Retina (tissue), 1 donor: ENCODE measurements at regions not wholly inside any gene's neighbourhood (a gene's known extent, or its start where the extent isn't known, plus 50 kb on each side); places are given as distances from the start of the nearest gene placed in this dataset.
"Not testable (repeated sequence)": the region's sequence is repeated elsewhere in the genome, so short reads cannot be mapped to it uniquely, and the experiment has no call there.

Experiments
- DNase-seq: peaks from one replicate; pipeline ENCODE4 v3.0.0-alpha.2; 2016

DNA sequence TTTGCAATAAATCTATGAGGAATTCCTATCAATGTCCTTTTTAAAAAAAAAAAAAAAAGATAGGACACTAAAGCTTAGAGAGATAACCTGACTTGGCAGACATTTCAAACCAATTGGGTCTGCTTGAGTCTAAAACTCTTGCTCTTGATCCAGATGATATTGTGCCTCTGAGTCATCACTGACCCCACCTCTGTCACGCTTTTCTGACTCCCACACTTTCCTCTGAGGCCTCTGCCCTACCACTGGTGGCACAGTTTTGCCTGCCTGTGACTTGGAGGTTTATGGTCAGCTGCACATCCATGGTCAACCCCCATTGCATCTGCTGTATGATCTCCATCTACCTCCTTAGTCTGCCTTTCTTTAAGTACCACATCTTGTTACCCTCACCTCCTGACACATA is 328.7 kb downstream of the SPRY2 start:
- DNase-seq, result no peak

DNA sequence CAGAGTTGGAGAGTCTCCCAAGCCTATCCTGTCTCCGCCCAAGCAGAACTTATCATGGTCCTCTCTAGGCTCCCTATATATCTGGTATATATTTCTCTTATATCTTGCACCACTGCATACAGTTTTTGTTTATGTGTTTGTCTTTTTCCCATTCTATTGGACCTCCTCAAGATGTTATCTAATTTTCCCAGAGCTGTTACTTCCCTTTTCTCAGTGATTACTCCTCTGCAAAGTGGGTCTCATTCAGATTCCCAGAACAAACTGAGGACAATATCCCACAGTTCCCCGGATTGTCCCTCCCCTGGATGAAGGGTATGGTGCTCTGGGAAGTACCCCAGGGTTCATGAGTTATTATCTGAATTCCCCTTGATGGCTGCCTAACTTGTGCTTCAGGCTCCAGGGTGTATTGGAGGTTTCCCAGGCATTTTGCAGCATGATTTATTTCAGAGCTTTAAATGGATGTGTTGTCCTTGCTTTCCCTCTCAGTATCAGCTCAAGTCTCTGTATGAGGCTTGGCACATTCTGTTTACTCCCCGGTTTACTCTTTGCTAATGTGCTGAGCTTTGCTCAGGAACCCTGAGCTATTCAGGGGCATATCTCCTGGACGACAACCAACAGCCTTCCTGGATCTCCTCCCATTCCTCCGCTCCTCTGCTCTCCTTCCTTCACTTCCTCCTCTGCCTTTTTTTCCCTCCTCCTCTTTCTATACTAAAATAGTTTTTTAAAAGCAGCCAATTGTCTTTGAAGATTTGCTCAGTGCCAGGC is 329.3 kb downstream of the SPRY2 start:
- no peak for DNase-seq

DNA sequence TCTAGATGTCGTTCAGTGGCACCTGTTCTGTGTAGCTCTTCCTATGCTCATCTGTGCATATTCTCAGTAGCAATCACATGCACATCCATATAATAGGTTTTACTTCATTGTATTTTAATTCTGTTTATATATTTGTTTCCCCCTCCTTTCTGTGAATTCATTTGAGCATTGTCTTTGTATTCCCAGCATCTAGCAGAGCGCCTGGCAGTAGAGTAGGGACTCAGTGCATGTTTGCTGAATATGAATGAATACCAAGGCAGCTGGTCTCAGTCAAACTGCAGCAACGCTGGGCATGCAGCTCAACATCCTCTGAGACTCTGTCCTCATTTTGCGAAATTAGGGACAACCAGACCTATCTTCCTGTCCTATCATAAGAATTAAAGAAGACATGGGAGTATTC is 330.1 kb downstream of the SPRY2 start:
- no peak for DNase-seq

DNA sequence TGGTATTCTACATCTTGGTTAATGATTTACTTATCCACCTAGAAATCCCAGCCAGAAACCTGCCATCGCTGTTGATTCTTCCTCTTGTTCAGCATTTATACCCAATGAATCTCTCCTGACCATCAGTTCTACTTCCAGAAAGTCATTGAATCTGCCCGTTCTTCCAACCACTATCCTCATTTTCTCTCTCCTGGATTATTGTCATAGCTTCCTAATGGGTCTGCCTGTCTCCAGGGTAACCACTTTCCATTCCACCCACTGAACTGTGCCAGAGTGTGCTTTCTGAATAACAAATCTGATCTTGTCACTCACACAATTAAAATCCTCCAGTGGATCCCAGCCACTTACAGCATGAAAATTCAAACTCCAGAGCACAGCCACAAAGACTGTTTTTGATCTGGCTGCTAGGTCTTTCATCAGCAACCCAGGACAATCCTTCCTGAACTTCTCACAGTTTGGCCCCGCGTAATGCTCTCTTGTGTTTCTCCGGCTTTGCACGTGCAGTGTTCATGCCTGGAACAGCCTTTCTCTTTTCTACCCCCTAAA is 330.6 kb downstream of the SPRY2 start:
- DNase-seq, result peak; percentile 59

DNA sequence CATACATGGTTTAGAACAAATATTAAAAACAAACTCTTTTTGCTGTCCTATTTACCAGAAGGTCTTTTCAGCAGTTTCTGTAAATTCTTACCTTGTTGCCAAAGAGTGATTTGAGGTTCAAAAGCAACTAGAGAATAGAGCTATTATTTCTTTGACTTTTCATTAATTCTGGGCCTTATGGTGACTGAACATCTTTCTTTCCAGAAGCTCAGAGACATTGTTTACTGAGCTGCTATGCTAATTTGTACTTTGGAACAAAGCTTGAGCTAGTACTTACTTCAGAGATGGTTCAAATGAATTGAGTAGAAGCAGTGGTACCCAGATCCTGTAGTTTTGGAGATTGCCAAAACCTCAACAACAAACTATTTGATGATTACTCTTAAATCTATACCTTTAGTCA is 331.2 kb downstream of the SPRY2 start:
- no peak for DNase-seq

DNA sequence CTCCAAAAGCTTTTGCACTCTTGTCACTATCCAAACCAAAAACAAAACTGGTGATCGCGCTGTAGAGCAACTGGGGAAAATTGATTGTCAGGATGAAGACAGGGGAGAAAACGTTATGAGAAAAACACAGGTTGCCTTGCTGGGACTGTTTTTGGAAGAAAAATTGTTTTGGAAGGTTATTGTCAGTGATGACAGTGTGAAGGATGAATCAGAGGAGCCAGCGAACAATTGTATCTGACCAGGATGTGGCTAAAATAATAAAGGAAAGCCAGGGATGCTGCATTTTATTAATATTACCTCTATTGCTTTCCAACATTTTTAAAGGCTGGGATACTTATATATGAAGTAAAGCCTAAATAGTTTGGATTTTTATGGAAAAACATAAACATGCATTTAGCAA is 334.0 kb downstream of the SPRY2 start:
- no peak for DNase-seq

DNA sequence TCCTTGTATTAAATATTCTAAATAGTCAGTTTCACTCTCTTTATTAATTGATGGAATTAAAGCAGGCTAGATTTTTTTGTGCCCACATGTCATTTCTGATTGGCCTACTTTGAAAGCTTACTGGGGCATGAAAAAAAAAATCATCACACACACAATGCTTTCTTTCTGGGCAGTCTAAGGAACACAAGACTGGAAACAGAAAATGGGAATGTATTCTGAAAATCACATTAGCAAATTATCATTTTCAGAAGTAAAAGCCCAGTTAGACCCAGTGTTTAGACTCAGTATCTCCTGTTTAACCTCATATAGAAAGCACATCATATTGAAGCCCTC is 339.4 kb downstream of the SPRY2 start:
- DNase-seq, result peak; percentile 81

DNA sequence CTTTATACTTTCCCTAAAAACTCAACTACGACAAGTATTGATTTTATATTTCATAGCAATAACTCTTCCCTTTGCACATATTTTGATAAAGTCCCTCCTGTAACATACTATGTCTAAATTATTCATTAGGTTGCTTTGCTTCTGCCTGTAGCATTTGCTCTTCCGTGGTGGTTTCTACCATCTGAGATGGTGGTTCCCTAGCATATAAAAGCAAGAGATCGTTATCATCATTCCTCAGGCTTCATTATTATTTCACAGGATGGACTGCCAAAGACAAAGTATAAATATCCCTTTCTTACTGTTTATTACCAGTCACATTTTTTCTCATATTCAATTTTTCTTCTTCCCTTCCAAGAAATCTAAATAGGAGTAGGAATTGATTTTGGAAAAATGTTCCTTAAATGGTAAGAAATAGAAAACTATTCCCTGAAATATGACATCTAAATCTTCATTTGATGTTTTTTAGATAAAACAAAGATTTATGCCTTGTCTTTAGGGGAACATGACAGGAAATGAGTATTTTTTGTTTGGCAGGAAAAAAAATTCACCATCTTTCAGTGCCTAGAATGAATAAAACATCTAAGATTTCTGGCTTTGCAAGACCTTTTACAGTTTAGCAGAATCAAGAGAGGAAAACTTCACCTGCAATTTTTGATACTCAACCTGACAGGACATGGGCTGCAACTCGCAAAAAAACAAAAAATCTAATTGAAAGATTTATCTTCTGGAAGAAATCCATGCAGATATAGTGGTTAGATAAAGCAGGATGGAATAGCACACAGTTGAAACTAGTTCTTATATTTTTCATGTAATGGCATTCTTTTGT is 340.0 kb downstream of the SPRY2 start:
- DNase-seq, result peak; percentile 38

DNA sequence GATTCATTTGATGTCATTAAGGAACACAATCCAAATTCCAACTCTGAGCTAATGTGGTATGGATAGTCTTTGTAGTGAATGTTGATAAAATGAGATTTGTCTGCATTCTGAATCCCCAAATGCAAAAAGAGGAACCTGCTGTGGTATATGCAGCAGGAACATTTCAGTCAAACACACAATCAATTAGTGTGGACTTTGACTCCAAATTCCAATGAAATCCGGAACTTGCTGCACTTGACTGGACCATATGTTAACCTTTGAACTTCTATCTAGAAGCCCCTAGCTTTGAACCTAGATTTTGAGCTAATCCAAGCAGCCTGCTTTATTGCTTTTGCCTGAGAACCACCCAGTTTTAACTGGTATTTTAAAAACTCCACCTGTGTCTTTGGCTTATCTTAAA is 341.3 kb downstream of the SPRY2 start:
- no peak for DNase-seq

DNA sequence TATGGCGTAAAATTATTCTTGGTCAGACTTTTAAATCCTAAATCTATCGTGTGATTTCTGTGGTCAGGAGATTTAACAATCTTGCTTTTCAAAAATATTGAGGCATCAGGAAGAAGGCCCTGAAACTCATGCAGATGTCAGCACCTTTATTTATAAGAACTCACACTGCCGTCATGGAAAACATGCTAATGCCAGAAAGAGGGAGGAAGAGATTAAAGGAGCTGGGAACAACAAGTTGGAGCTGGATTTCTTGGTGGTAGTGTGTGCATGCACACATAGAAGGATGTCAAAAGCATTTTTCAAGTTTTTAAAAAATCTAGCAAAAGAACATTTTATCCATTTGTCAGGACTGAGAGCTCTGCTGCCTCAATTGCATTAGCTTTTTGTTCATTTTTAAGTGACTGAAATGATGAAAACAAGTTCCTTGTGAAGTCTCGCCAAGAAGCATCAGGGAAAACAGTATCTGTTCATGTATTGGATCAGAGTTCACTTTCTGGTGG is 342.5 kb downstream of the SPRY2 start:
- no peak for DNase-seq

DNA sequence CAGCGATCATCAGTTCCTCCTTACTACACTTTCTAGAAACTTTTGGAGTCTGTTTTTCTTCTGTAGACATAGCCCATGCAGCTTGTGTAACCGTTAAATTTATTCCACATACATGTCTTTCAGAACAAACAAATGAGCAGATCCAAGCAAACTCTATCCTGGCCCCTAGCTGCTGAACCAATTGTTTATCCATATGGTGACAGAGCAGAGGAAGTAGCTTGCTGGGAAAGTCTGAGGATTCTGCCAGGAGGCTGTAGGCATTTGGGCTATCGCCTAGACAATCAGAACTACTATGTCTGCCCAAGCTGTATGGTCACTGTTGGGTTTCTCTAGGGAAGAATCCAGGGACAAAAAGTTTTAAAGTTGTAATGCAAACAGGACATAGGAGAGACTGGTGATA is 343.7 kb downstream of the SPRY2 start:
- no peak for DNase-seq

DNA sequence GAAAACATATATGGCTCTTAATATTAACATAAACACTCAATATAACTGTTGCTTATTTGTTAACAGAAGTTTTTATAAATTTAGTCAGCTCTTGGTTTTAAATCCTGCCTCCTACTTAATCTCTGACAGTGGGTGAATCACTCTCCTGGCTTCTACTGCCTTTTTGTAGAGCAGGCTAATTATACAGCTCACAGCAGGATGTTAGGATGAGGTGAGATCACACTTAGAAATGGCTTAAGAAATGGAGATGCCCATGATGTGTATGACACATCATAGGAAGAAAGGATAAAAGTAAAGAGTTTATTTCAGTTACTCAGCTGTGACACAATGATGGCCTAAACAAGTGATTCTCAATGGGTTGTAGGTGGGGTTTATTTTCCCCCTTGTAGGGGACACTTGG is 345.6 kb downstream of the SPRY2 start:
- DNase-seq, result no peak

DNA sequence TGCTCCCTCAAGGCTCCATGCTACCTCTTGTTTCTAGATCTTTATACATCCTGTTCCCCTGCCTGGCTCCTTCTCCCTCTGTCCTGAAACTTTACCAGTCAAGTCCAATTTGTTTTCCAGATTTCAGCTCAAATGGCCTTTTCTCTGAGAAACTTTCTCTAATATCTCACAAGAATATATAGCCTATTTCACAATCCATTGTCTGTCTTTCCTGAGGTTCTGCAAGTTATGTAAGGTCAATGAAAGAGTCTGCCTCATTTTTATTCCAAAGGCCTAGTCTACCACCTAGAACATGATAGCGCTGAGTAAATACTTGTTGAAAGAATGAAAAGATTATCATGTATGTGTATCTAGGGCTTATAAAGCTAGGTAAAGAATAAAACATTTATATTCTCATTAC is 348.8 kb downstream of the SPRY2 start:
- DNase-seq, result no peak

DNA sequence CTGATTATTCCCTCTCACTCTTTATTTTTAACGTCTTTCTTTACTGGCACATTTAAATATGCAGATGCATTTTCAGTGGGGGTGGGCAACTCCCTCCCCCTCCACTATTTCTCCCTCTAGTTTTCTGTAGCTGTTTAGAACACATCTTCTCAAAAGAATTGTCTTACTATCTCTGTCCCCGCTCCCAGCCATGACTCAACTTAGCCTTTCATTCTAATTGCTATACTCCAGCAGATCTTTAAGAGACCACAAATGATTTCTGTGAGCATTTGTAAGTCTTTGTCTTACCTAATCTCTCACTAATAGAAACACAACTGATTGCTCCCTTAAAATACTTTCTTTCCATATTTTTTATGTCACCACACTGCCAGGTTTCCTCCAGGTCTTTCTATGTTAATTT is 350.9 kb downstream of the SPRY2 start:
- no peak for DNase-seq

DNA sequence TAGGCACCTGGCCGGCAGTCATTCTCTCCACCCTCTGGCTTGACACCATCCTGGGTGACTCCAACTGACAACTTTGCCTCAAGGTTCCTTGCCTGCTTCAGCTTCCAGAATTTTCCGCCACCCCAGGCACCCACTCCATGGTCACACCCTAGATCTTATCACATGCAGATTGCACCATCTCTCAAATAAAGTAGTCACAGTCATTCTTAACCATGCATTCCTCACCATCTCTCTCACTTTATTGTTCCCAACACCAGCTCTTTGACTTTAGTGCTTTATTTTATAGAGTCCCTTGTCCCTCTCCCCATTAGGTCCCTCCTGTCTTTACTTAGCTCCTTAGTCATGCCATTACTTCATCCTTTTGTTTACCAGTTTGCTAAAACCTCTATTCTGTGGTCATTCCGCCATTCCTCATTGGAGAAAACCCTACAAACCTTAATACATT is 351.7 kb downstream of the SPRY2 start:
- DNase-seq, result no peak

DNA sequence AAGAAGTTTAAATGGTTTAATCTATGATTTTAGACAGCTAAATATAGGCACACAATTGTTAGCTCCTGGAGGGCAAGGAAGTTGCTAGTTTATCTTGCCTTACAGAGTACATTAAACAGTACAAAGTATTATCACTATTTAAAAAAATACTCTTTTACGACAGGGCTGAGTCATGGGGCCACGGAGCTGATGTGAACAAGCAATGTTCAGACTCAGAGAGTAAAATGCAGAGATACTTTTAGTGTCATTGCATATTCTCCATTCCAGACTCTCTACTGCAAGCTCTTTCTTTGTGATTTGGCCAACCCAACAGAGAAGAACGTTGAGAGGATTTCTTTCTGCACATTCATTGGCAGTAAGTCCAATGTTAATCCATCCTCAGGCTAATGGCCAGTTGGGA is 352.4 kb downstream of the SPRY2 start:
- DNase-seq, result no peak

DNA sequence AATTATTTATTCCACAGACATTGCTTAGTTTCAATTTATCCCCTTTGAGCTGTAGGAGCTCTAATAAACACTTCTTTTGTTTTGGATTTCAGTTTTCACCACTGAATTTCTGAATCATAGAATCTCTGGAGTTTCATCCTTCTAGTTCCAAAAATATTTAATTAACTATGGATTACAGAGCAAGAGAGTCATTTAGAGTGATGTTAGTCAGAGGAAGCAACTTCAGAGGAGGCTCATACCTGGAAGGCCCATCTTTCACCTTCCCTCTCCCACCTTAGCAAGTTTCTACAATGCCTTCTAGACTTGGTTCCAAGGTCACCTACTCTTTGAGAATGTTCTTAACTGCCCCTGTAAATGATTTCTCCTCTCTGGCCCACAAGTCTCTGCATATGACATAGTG is 353.2 kb downstream of the SPRY2 start:
- no peak for DNase-seq

DNA sequence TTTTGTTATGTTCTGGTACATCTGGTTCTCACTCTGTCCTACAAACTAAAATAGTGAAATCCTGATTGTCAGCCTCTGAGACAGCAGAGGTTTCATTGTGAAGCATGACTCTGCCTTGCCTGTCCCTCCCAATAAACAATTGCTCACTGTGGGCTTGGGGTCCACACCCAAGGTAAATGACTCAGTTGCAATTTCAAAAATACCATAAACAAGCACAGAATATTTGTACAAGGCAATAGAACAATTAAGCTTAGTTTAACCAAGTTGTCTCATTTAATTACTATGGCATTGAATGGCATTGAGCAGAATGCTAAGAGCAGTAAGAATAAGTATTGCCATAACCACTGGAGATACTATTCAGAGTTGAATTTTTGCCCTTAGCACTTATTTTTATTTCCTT is 353.6 kb downstream of the SPRY2 start:
- no peak for DNase-seq

DNA sequence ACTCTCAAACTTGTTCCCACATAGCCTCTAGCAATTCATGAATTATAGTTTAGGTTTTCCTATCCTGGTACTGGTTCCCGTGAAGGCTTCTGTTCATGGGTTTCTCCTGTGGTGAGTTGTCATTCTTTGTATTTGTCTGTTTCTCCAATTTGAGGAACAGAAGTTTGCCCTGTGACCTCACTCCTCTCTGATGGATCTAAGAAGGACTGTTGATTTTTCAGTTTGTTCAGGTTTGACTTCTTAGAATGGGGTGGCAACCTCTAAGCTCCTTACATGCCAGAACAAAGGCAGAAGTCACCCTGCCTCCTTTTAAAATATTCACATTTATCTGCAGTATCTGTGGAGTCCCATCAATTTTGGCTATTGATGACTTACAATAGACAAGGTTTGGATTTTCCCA is 354.0 kb downstream of the SPRY2 start:
- no peak for DNase-seq

DNA sequence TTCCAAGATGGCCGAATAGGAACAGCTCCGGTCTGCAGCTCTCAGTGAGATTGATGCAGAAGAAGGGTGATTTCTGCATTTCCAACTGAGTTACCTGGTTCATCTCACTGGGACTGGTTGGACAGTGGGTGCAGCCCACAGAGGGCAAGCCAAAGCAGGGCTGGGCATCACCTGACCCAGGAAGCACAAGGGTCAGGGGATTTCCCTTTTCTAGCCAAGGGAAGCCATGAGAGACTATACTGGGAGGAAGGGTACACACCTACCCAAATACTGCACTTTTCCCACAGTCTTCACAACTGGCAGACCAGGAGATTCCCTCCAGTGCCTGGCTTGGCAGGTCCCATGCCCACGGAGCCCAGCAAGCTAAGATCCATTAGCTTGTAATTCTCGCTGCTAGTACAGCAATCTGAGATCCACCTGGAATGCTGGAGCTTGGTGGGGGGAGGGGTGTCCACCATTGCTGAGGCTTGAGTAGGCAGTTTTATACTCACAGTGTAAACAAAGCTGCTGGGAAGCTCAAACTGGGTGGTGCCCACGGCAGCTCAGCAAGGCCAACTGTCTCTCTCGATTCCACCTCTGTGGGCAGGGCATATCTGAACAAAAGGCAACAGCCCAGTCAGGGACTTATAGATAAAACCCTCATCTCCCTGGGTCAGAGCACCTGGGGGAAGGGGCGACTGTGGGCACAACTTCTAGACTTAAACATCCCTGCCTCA is 365.8 kb downstream of the SPRY2 start:
- DNase-seq, result not testable (repeated sequence)

DNA sequence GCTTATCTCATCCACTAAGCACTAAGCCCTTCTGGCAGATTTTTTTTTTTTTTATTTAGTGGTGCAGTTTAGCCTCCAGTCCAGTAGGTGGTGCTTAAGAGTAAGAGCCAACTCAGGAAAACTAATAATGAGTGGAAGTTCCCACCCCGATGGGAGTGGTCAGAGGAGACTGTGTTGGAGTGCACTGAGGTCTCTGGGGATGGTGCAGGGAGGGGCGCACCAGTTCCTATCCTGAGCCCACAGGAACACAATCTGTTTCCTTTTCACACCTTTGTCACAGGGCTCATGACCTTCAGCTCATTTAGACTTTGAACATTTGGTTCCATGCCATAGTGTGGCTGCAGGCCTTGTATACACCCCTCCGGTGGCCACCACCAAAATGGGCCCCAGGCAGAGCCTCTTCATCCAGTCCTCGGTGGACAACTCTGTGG is 367.4 kb downstream of the SPRY2 start:
- no peak for DNase-seq

DNA sequence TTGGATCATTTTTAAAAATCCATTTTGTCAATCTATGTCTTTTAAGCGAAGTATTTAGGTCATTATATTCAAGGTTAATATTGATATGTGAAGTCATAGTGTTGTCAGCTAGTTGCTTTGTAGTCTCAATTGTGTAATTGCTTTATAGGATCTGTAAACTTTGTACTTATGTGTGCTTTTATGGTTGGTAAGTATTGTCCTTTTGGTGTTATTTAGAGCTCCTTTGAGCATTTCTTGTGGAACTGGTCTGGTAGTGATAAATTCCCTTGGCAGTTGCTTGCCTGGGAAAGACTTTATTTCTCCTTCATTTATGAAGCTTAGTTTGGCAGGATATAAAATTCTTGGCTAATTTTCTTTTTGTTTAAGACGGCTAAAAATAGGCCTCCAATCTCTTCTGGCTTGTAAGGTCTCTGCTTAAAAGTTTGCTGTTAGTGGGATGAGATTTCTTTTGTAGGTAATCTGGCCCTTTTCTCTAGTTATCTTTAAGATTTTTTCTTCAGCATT is 368.8 kb downstream of the SPRY2 start:
- no peak for DNase-seq

DNA sequence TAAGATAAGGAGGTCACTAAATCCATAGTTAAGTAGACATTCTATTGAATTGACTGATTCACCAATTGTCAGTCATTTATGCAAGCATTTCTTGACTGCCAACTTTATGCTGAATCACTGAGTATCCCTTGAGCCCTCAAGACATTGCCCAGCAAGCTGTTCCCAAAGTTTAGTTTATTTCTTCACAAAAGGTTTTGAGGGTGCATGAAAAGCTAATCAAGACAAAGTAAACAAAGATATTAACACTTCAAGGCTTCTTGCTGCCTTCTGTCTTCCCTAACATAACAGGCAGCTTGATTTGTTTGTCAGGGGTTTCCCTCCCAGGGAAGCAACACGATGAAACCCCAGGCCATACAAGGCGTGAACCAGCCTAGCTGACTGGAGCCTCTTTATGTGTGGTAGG is 374.4 kb downstream of the SPRY2 start:
- DNase-seq, result no peak
